Right lobe of liver (tissue), 4 donors: ENCODE measurements at regions not wholly inside any gene's neighbourhood (a gene's known extent, or its start where the extent isn't known, plus 50 kb on each side); places are given as distances from the start of the nearest gene placed in this dataset.

Source experiments
- POLR2A ChIP-seq: fragments of 450-650 bp; IDR thresholded peaks from one replicate; pipeline ENCODE4 v1.6.1; 2017; ENCODE audit warnings: antibody characterized with exemption, mild to moderate bottlenecking
- TF ChIP-seq, protein P1 (sequence below), 4 donors: fragments of 200-600 bp in 3 of 4; fragments of 450-650 bp in 1 of 4; IDR thresholded peaks; one replicate each; pipeline versions ENCODE4 v1.5.1 to v1.8.0; 2016 to 2022; ENCODE audit warnings: antibody characterized with exemption in 4 of 4, mild to moderate bottlenecking in 2 of 4
- donor health status: DM: no; HTN: no; CAD: no.
- donor health status: DM: no; HTN: no; CAD: no.
- donor health status: DM: no; HTN: yes; CAD: no.

DNA sequence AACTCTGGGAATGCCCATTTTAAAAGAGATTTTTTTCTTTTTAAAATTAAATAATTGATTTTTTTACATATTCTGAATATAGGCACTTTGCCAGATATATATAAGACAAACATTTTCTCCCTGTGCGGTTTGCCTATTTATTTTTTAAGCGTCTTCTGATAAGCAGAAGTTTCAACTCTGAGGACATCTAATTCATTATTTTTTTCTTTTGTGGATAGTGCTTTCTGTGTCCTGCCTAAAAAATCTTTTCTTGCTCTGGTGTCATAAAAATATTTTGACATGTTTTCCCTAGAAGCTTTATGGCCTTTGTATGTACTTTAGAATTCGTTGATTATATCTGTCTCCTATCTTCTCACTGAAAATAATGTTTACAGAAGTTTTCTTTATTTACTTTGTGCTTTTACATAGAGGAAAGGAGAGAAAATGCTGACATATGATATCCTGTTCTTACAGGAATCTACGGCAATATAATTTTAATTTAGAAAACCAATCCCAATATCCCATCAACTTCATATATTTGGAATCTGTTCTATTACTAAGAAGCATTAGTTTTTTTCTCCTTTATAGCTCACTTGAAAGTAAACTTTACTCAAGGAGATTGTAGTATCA is 111.9 kb upstream of the EFNA5 start:
- no peak for TF ChIP-seq POLR2A
- TF ChIP-seq, protein P1, sequence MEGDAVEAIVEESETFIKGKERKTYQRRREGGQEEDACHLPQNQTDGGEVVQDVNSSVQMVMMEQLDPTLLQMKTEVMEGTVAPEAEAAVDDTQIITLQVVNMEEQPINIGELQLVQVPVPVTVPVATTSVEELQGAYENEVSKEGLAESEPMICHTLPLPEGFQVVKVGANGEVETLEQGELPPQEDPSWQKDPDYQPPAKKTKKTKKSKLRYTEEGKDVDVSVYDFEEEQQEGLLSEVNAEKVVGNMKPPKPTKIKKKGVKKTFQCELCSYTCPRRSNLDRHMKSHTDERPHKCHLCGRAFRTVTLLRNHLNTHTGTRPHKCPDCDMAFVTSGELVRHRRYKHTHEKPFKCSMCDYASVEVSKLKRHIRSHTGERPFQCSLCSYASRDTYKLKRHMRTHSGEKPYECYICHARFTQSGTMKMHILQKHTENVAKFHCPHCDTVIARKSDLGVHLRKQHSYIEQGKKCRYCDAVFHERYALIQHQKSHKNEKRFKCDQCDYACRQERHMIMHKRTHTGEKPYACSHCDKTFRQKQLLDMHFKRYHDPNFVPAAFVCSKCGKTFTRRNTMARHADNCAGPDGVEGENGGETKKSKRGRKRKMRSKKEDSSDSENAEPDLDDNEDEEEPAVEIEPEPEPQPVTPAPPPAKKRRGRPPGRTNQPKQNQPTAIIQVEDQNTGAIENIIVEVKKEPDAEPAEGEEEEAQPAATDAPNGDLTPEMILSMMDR (IDR thresholded peaks at IDR 0.05), result no peak
